Vagina (tissue), 2 donors: ENCODE measurements at regions not wholly inside any gene's neighbourhood (a gene's known extent, or its start where the extent isn't known, plus 50 kb on each side); places are given as distances from the start of the nearest gene placed in this dataset.

ENCODE experiments used
- DNase-seq, 2 donors: peaks; one replicate each; pipeline ENCODE4 v3.0.0-alpha.2; 2017; ENCODE audit errors: extremely low spot score in 2 of 2
- H3K27ac ChIP-seq: fragments of 200-600 bp; sonication (generic); one replicate; pipeline ENCODE4 v1.5.1; 2019
- H3K27me3 ChIP-seq: fragments of 200-600 bp; sonication (generic); one replicate; pipeline ENCODE4 v1.5.1; 2019
- H3K36me3 ChIP-seq, 2 donors: fragments of 200-600 bp; sonication (generic); one replicate each; pipeline ENCODE4 v1.5.1; 2017 to 2019
- H3K4me1 ChIP-seq: fragments of 200-600 bp; sonication (generic); one replicate; pipeline ENCODE4 v1.5.1; 2019
- H3K4me3 ChIP-seq, 2 donors: fragments of 200-600 bp; sonication (generic); 1 replicate in 1 of 2; 2 replicates in 1 of 2; pipeline ENCODE4 v1.5.1; 2016 to 2019
- H3K9me3 ChIP-seq: fragments of 200-600 bp; sonication (generic); one replicate; pipeline ENCODE4 v1.5.1; 2019
- POLR2A ChIP-seq, 2 donors: fragments of 450-650 bp; IDR thresholded peaks; one replicate each; pipeline ENCODE4 v1.6.1; 2017; ENCODE audit warnings: antibody characterized with exemption in 2 of 2, mild to moderate bottlenecking in 2 of 2, moderate library complexity in 2 of 2
- POLR2AphosphoS5 ChIP-seq, 2 donors: sonication (generic); formaldehyde crosslinking; IDR thresholded peaks; one replicate each; pipeline ENCODE4 v1.9.0; 2017; ENCODE audit warnings: antibody characterized with exemption in 2 of 2, mild to moderate bottlenecking in 2 of 2, low read depth in 1 of 2; ENCODE audit not compliant: insufficient read depth in 1 of 2
- intact Hi-C: fragments of 100-400 bp; cut with DNase I; formaldehyde crosslinking; loops from one replicate; pipeline ENCODE4 v1.15.1; 2023
- TF ChIP-seq, protein P1 (sequence below), 3 experiments: fragments of 450-650 bp in 2 of 3; fragments of 200-600 bp in 1 of 3; sonication (generic) in 1 of 3; IDR thresholded peaks; one replicate each; pipeline ENCODE4 v1.5.1; 2017 to 2019; ENCODE audit warnings: antibody characterized with exemption in 3 of 3, mild to moderate bottlenecking in 2 of 3, moderate library complexity in 2 of 3

DNA sequence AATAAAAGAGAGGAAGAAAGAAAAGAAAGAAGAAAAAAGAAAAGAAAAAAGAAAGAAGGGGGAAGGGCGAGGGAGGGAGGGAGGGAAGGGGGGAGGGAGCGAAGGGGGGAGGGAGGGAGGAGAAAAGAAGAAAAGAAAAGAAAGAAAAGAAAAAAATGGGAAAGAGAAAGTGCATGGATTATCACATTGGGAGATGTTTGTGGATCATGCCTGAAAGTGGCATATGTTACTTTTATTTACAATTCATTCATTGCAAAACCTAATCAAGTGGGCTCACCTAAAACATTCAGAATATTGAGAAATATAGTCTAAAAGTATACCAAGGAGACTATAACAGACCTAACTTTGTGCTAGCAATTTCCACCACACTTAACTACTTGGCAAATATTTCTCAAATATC, 246.9 kb upstream of the SYT1 start:
- intact Hi-C loops: no loop called here
- TF ChIP-seq POLR2A (IDR thresholded peaks at IDR 0.05) (no peak), POLR2AphosphoS5 (IDR thresholded peaks at IDR 0.05; ENCODE audit: insufficient read depth in 1 of 2, low read depth in 1 of 2) (no peak)
- TF ChIP-seq, protein P1, sequence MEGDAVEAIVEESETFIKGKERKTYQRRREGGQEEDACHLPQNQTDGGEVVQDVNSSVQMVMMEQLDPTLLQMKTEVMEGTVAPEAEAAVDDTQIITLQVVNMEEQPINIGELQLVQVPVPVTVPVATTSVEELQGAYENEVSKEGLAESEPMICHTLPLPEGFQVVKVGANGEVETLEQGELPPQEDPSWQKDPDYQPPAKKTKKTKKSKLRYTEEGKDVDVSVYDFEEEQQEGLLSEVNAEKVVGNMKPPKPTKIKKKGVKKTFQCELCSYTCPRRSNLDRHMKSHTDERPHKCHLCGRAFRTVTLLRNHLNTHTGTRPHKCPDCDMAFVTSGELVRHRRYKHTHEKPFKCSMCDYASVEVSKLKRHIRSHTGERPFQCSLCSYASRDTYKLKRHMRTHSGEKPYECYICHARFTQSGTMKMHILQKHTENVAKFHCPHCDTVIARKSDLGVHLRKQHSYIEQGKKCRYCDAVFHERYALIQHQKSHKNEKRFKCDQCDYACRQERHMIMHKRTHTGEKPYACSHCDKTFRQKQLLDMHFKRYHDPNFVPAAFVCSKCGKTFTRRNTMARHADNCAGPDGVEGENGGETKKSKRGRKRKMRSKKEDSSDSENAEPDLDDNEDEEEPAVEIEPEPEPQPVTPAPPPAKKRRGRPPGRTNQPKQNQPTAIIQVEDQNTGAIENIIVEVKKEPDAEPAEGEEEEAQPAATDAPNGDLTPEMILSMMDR (IDR thresholded peaks at IDR 0.05): no peak
- Histone ChIP-seq H3K9me3 (no peaks in the 10 kb centered on the region), H3K36me3 (no peaks in the 10 kb centered on the region), H3K27ac (no peak overlapping the region), H3K27me3 (no peaks in the 10 kb centered on the region), H3K4me3 (no peak overlapping the region), H3K4me1 (no peaks in the 10 kb centered on the region)
- DNase-seq: no peak

DNA sequence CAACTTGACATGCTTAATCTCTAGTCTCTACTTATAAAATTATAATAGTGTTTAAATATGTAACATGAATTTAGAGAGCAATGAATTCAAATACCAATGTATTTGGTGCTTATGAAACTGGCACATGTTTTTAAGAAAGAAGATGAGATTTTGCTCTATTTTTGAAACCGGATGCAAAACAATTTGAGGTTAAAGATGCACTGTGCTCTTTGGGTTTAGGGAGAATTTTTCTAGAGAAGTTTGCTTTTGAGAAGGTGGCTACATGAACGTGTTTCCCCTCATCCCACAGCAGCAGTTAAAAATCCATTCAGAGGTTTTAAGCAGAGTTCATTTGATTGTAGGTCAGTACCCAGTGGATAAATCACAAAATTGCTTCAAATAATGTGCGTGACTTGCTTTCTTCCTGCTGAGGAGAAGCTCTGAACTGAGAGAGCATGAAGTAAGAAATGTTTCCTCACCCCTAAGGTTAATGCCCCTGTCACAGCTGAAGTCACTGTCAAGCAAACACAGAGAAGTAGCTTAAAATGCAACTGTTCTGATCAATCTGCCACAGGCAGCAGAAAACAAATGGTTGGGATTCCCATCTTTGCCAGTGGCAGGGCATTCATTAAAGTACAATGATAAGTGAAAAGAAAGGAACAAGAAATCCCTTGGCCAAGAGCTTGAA, 241.9 kb upstream of the SYT1 start:
- Histone ChIP-seq H3K27me3 (no peaks in the 10 kb centered on the region), H3K36me3 (no peaks in the 10 kb centered on the region), H3K9me3 (no peaks in the 10 kb centered on the region), H3K4me1 (no peaks in the 10 kb centered on the region), H3K27ac (no peak overlapping the region), H3K4me3 (no peak overlapping the region)
- intact Hi-C loops: no loop called here
- DNase-seq: no peak
- TF ChIP-seq POLR2AphosphoS5 (IDR thresholded peaks at IDR 0.05; ENCODE audit: insufficient read depth in 1 of 2, low read depth in 1 of 2) (no peak), POLR2A (IDR thresholded peaks at IDR 0.05) (no peak)
- TF ChIP-seq, protein P1 (IDR thresholded peaks at IDR 0.05): no peak

DNA sequence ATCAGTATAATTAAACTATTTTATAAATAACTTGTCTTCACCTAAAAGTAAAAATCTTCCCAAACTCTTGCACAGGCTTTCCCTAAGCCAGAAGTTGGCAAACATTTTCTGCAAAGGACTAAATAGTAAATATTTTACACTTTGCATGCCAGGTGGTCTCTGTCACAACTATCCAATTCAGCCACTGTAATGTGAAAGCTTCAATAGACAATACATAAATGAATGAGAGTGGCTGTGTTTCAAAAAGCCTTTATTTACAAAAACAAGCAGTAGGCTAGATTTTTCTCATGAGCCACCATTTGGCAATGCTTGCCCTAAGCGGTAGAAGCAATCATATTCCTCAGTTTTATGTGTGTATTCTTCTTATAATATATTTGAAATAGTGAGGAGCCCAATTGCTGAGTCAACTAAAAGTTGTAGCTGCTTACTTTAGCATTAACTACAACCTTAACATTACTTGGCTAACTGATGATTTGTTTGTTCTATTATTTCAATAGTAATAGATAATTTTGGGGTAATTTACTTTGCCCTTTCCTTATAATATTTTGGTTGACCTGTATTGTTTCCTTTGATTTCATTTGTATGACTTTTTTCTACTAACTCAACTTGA, 236.0 kb upstream of the SYT1 start:
- Histone ChIP-seq H3K27ac (no peak overlapping the region), H3K36me3 (no peaks in the 10 kb centered on the region), H3K27me3 (no peaks in the 10 kb centered on the region), H3K9me3 (no peaks in the 10 kb centered on the region), H3K4me1 (no peaks in the 10 kb centered on the region), H3K4me3 (no peak overlapping the region)
- intact Hi-C loops: no loop called here
- no peak for DNase-seq
- TF ChIP-seq POLR2AphosphoS5 (IDR thresholded peaks at IDR 0.05; ENCODE audit: insufficient read depth in 1 of 2, low read depth in 1 of 2): no peak
- TF ChIP-seq POLR2A (IDR thresholded peaks at IDR 0.05): no peak
- TF ChIP-seq, protein P1 (IDR thresholded peaks at IDR 0.05): no peak

DNA sequence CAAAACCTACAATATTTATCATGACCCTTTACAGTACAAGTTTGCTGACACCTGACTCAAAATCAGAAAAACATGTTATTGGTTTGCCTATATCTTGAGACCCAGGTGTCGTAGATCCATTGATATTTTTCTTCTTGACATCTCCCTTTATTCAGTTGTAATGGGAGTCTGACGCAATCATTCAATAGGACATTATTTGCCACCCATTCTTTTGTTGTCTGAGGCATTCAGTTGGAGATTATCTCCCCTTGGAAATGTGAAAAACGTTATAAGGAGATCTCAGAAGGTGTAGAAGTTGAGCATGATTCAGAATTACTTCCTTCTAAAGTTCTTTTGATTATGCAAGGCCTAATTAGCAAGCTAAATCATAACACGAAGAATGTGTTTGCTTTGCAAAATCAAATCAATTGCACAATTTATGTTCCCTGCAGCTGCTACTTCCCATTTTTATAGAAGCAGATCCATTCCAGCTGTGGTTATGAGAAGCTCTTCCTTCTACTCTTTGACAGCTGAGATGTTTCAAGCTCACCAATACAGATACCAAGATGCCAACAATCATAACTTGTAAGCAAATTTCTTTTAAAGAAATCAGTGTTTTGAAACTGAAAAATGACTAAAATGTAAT, 228.2 kb upstream of the SYT1 start:
- no peak for DNase-seq
- Histone ChIP-seq H3K36me3 (no peaks in the 10 kb centered on the region), H3K4me3 (no peak overlapping the region), H3K27ac (no peak overlapping the region), H3K27me3 (no peaks in the 10 kb centered on the region), H3K4me1 (no peaks in the 10 kb centered on the region), H3K9me3 (no peaks in the 10 kb centered on the region)
- TF ChIP-seq, protein P1 (IDR thresholded peaks at IDR 0.05): no peak
- no peak for TF ChIP-seq POLR2A (IDR thresholded peaks at IDR 0.05)
- peak in 1 of 2 donors; percentile 20 for TF ChIP-seq POLR2AphosphoS5 (IDR thresholded peaks at IDR 0.05; ENCODE audit: insufficient read depth in 1 of 2, low read depth in 1 of 2)
- intact Hi-C loops: no loop called here
